GM12875 (cell line): ENCODE measurements at regions not wholly inside any gene's neighbourhood (a gene's known extent, or its start where the extent isn't known, plus 50 kb on each side); places are given as distances from the start of the nearest gene placed in this dataset.

Source experiments
- H3K4me3 ChIP-seq: one replicate; pipeline ENCODE4 v1.5.1; 2011; ENCODE audit warnings: low read depth, low read length, control low read depth
- CTCF ChIP-seq: IDR thresholded peaks from 2 replicates; pipeline ENCODE4 v1.5.1; 2011; ENCODE audit warnings: low read depth, mild to moderate bottlenecking, control low read depth, inconsistent platforms, low read length, moderate library complexity, borderline replicate concordance; ENCODE audit not compliant: insufficient read depth

- TF ChIP-seq CTCF: no peak
- no peak overlapping the region for H3K4me3 ChIP-seq
Measured at GRCh38 chr1:69492286-69492685, 75.4 kb upstream of the LRRC7 start.

GRCh38 chr1:69494221-69494620, 73.5 kb upstream of the LRRC7 start:
- H3K4me3 ChIP-seq: no peak overlapping the region
- no peak for TF ChIP-seq CTCF

GRCh38 chr1:69497441-69498221, 70.1 kb upstream of the LRRC7 start:
- no peak for TF ChIP-seq CTCF
- no peak overlapping the region for H3K4me3 ChIP-seq

GRCh38 chr1:69498711-69499110, 69.0 kb upstream of the LRRC7 start:
- H3K4me3 ChIP-seq: no peak overlapping the region
- TF ChIP-seq CTCF: no peak

- no peak for TF ChIP-seq CTCF
- no peak overlapping the region for H3K4me3 ChIP-seq
Measured at GRCh38 chr1:69499203-69499803, 68.4 kb upstream of the LRRC7 start.

GRCh38 chr1:69502991-69503390, 64.7 kb upstream of the LRRC7 start:
- H3K4me3 ChIP-seq: no peak overlapping the region
- TF ChIP-seq CTCF: no peak

GRCh38 chr1:69504730-69505252, 62.9 kb upstream of the LRRC7 start:
- no peak for TF ChIP-seq CTCF

More at GRCh38 chr1:69504730-69505252, 62.9 kb upstream of the LRRC7 start:
- no peak overlapping the region for H3K4me3 ChIP-seq
